HEK293T (cell line): ENCODE measurements at regions not wholly inside any gene's neighbourhood (a gene's known extent, or its start where the extent isn't known, plus 50 kb on each side); places are given as distances from the start of the nearest gene placed in this dataset.
"Not testable (repeated sequence)": the region's sequence is repeated elsewhere in the genome, so short reads cannot be mapped to it uniquely, and the experiment has no call there.

ENCODE experiments used
- CTCF ChIA-PET: fragments of 350-600 bp; formaldehyde crosslinking; extraction: SDS; loops from one replicate; lab custom pipeline; 2021; ENCODE audit warnings: antibody characterized with exemption, inconsistent platforms; lab: Yijun Ruan, JAX
- POLR2A ChIA-PET: fragments of 350-600 bp; formaldehyde crosslinking; extraction: SDS; loops from one replicate; lab custom pipeline; 2020; ENCODE audit warnings: antibody characterized with exemption, inconsistent platforms; lab: Yijun Ruan, JAX
- DNase-seq: peaks from one replicate; pipeline ENCODE4 v3.0.0; 2012; ENCODE audit warnings: mixed read lengths; ENCODE audit errors: extremely low spot score
- ARNT ChIP-seq: fragments of 450-650 bp; IDR thresholded peaks from 2 replicates; pipeline ENCODE4 v1.6.1; 2017; ENCODE audit warnings: mild to moderate bottlenecking
- BHLHE40 ChIP-seq: fragments of 450-650 bp; IDR thresholded peaks from 2 replicates; pipeline ENCODE4 v1.6.1; 2016; ENCODE audit warnings: mild to moderate bottlenecking, moderate library complexity, borderline replicate concordance
- CTBP1 ChIP-seq: fragments of 450-650 bp; IDR thresholded peaks from 2 replicates; pipeline ENCODE4 v1.6.1; 2016; ENCODE audit warnings: borderline replicate concordance
- ELF4 ChIP-seq: fragments of 450-650 bp; IDR thresholded peaks from 2 replicates; pipeline ENCODE4 v1.6.1; 2017; ENCODE audit warnings: antibody characterized with exemption
- FOXA1 ChIP-seq: fragments of 450-650 bp; IDR thresholded peaks from 2 replicates; pipeline ENCODE4 v1.6.1; 2016; ENCODE audit warnings: mild to moderate bottlenecking
- FOXK2 ChIP-seq: fragments of 450-650 bp; IDR thresholded peaks from 2 replicates; pipeline ENCODE4 v1.6.1; 2016; ENCODE audit warnings: mild to moderate bottlenecking
- FOXM1 ChIP-seq: fragments of 450-650 bp; IDR thresholded peaks from 2 replicates; pipeline ENCODE4 v1.6.1; 2017; ENCODE audit warnings: mild to moderate bottlenecking, borderline replicate concordance
- HDGF ChIP-seq: fragments of 450-650 bp; IDR thresholded peaks from 2 replicates; pipeline ENCODE4 v1.6.1; 2017; ENCODE audit warnings: antibody characterized with exemption, borderline replicate concordance
- LEF1 ChIP-seq: fragments of 450-650 bp; IDR thresholded peaks from 2 replicates; pipeline ENCODE4 v1.6.1; 2017; ENCODE audit warnings: mild to moderate bottlenecking, borderline replicate concordance
- NFRKB ChIP-seq: fragments of 450-650 bp; IDR thresholded peaks from 2 replicates; pipeline ENCODE4 v1.6.1; 2016; ENCODE audit warnings: mild to moderate bottlenecking, moderate library complexity
- SP1 ChIP-seq: fragments of 450-650 bp; IDR thresholded peaks from 2 replicates; pipeline ENCODE4 v1.6.1; 2017
- SUZ12 ChIP-seq: fragments of 450-650 bp; IDR thresholded peaks from 2 replicates; pipeline ENCODE4 v1.6.1; 2016; ENCODE audit warnings: mild to moderate bottlenecking
- TARDBP ChIP-seq: fragments of 450-650 bp; IDR thresholded peaks from 2 replicates; pipeline ENCODE4 v1.6.1; 2016
- ZNF384 ChIP-seq: fragments of 450-650 bp; IDR thresholded peaks from 2 replicates; pipeline ENCODE4 v1.6.1; 2016
- TF ChIP-seq, protein P1 (sequence below): fragments of 450-650 bp; IDR thresholded peaks from 2 replicates; pipeline ENCODE4 v1.6.1; 2016

DNA sequence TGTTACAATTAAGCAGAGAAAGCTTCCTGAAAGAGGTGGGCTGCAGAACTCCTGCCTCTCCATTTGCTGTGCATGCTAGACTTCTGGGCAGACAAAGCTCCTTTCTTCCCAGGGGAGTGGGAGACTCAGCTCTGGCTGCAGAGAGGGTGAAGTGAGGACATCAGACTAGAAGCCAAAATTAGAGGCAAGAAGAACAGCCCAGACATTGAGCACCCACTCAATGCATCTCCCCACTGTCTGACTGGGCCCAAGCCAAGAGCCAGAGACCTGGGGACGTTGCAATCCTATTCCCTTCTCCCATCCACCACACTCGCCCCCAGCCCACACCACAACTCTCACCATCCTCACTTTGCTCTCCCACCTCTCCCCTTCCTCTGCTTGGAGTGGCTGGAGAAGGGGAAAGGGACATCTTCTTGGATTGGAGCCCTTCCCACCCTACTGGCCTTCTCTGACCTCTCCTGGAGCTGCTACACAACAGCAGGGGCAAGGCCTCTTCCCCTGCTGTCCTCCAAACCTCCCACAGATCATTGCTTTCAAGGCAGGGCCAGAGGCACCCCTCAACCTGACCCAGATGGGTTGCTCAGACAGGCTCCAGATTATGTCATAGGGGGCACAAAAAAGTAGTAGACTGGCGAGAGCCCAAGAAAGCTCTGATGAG lies 477.7 kb upstream of the CADM1 start:
- CTCF ChIA-PET: no interaction called here
- DNase-seq: no peak
- POLR2A ChIA-PET: no interaction called here
- TF ChIP-seq HDGF (no peak), TARDBP (no peak), FOXA1 (no peak), ARNT (no peak)

DNA sequence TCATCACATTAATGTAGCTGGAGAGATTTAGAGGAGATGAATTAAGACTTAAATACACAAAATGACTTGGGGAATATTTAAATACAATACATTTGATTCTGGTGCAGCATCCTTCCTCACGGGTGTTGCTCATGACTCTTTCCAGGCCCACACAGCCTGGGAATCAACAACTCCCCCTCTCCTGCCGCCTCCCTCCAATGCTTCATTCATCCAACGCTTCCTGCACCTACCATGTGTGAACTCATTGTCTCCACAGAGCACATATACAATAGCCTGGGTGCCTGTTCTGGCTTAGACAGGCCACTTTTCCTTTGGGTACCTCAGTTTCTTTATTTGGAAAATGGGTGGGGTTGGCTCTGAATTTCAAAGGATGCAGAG lies 476.9 kb upstream of the CADM1 start:
- POLR2A ChIA-PET: interaction anchor here (0.6 kb wide), 1 partner anchor 68 kb away, joined by 3 read pairs; no protein-coding TSS in a partner anchor
- CTCF ChIA-PET: no interaction called here
- DNase-seq: no peak
- TF ChIP-seq FOXK2: no peak
- no peak for TF ChIP-seq HDGF
- no peak for TF ChIP-seq NFRKB
- no peak for TF ChIP-seq TARDBP
- no peak for TF ChIP-seq CTBP1
- no peak for TF ChIP-seq FOXA1

DNA sequence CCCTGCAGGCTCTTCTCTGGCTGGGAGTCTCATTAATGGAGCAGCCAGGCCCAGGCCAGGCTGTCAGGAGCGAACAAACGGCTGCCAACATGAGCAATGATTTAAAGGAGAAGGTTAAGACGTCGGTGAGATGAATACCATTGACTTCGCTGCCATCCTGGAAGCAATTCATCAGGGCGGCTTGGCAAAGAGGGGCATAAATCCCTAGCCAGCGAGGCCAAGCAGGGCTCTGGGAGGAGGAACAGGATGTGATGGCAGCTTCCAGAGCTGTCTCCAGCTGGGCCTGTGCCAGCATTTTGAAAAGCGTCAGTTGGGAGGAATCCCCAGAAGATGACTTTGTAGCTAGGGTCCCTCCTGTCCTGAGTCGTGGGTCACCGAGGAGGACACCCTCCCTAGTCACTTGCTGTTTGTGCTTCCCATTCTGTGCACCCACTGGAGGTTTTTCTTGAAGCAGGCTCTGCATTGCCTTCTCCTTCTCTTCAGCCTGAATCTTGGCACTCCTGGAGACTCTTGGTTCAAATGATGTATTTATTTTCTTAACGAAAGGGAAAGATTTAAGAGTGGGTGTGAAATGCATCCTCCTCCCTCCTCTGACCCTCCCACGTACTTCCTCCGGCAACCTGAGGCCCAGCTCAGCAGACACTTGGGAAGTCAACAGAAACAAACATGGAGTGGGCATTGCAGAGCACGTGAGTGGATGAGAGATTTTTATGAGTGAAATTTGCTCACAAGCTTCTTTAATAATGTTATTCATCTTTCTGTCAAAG lies 476.3 kb upstream of the CADM1 start:
- ChIA-PET CTCF (no interaction called here), POLR2A (interaction anchor here (0.6 kb wide), 1 partner anchor 69 kb away, joined by 3 read pairs; no protein-coding TSS in a partner anchor)
- TF ChIP-seq FOXA1 (no peak), LEF1 (no peak), ARNT (no peak), FOXM1 (no peak), ELF4 (no peak), TARDBP (no peak), ZNF384 (no peak), BHLHE40 (no peak), HDGF (no peak)
- TF ChIP-seq, protein P1, sequence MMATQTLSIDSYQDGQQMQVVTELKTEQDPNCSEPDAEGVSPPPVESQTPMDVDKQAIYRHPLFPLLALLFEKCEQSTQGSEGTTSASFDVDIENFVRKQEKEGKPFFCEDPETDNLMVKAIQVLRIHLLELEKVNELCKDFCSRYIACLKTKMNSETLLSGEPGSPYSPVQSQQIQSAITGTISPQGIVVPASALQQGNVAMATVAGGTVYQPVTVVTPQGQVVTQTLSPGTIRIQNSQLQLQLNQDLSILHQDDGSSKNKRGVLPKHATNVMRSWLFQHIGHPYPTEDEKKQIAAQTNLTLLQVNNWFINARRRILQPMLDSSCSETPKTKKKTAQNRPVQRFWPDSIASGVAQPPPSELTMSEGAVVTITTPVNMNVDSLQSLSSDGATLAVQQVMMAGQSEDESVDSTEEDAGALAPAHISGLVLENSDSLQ: no peak
- DNase-seq: no peak

DNA sequence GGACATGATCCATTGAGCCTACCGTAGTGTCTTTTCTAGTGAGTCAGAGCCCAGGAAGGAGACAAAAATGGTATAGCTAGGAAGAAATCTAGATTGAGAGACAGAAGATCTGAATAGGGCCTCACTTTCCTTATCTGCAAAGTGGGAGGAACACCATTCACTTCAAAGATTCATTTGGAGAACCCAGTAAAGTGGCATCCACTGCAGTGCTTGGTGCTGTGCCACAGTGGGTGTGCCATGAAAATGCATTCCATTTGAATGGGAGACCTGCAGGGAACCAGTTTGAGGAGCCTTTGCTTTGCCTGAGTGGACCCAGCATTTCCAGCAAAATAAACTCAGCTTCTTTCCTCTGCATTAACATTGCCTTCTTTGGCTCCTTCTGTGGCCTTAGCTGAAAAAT lies 470.5 kb upstream of the CADM1 start:
- TF ChIP-seq SP1 (no peak), HDGF (no peak)
- ChIA-PET CTCF (no interaction called here), POLR2A (no interaction called here)
- no peak for DNase-seq

DNA sequence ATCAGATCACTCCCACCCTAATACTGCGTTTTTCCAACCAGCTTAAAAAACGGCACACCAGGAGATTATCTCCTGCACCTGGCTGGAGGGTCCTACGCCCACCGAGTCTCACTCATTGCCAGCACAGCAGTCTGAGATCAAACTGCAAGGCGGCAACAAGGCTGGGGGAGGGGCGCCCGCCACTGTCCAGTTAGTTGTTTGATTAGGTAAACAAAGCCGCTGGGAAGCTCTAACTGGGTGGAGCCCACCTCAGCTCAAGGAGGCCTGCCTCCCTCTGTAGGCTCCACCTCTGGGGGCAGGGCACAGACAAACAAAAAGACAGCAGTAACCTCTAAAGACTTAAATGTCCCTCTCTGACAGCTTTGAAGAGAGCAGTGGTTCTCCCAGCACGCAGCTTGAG lies 463.0 kb upstream of the CADM1 start:
- POLR2A ChIA-PET, CTCF ChIA-PET, DNase-seq: not testable (repeated sequence)

DNA sequence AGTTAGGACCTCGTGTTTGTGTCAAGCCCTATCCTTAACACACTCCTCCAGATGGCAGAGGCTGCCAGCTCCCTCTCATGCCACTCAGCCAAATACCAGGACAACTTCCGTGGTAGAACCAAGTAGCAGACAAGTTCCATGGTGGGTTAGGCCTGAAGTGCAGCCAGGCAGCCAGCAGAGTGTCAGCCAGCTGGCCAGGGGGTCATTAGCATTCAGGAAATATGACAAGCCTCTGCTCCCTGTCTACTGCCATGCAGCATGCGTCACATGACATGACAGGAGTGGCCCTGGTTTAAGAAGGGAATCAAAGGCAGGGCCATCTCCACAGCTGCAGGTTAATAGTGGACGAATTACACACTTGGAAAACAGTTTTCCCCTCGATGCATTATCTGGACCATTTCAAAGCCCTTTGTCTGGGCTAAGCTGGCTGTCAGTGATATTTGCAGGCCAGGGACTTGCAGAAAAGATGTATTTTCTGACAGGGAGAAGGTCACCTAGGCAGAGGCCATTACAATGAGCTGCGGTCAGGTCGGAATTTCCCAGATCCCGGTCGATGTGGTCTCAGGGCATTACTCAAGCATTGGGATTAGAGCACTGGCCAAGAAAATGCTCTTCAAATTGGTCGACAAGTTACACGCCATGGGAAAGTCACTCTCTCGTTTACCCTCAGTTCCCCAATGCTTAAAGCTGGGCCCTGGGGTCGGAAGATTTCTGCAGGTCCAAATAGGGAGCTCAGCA lies 461.7 kb upstream of the CADM1 start:
- ChIA-PET POLR2A (no interaction called here), CTCF (interaction anchor here (0.6 kb wide), 1 partner anchor 30 kb away, joined by 3 read pairs; no protein-coding TSS in a partner anchor)
- DNase-seq: no peak
- no peak for TF ChIP-seq SP1
- no peak for TF ChIP-seq ARNT
- no peak for TF ChIP-seq LEF1
- TF ChIP-seq FOXA1: no peak
- TF ChIP-seq NFRKB: no peak

DNA sequence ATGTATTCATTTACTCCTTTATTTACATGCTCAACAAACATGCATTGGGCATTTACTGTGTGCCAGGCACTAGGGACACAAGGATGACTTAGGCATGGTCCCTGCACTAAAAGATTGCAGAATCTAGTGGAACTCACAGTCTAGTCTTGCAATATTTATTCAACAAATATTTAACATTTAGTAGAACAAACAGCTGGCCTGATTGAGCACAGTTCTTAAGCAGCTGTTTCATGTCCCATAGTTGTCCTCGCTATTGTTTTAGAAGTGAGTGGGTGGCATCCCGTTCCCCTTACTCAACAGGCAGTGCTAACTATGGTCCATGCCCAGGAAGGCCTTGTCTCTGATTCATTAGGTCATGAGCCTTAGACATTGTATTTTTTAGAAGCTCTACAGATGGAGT lies 459.9 kb upstream of the CADM1 start:
- no peak for DNase-seq

DNA sequence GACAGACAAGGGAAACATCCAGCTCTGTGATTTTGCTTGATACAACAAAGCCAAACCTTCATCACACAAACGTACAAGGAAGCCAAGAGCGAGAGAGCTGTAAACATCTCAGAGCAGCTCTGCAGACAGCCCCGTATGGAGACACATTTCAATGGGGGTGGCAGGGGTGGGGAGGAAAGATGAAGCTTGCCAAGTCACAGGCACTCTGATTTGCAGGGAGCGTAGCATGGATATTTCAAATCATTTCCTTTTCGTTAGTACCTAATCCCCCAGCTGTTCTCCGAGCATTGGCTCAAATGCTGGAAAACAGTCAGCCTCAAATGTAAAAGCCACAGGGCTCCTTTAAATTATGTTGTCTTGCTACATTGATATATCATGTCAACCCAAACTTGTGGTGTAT lies 458.9 kb upstream of the CADM1 start:
- POLR2A ChIA-PET: no interaction called here
- DNase-seq: no peak
- TF ChIP-seq ARNT (no peak), HDGF (no peak), SUZ12 (no peak), ZNF384 (no peak)
- CTCF ChIA-PET: no interaction called here

More for the DNA sequence above, 459.9 kb upstream of the CADM1 start:
- ChIA-PET POLR2A (no interaction called here), CTCF (no interaction called here)
- TF ChIP-seq FOXM1: no peak
